ENCODE measurements at regions not wholly inside any gene's neighbourhood (a gene's known extent, or its start where the extent isn't known, plus 50 kb on each side); places are given as distances from the start of the nearest gene placed in this dataset.

- TF ChIP-seq, protein P1, sequence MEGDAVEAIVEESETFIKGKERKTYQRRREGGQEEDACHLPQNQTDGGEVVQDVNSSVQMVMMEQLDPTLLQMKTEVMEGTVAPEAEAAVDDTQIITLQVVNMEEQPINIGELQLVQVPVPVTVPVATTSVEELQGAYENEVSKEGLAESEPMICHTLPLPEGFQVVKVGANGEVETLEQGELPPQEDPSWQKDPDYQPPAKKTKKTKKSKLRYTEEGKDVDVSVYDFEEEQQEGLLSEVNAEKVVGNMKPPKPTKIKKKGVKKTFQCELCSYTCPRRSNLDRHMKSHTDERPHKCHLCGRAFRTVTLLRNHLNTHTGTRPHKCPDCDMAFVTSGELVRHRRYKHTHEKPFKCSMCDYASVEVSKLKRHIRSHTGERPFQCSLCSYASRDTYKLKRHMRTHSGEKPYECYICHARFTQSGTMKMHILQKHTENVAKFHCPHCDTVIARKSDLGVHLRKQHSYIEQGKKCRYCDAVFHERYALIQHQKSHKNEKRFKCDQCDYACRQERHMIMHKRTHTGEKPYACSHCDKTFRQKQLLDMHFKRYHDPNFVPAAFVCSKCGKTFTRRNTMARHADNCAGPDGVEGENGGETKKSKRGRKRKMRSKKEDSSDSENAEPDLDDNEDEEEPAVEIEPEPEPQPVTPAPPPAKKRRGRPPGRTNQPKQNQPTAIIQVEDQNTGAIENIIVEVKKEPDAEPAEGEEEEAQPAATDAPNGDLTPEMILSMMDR (IDR thresholded peaks at IDR 0.05), result no peak
- TF ChIP-seq EZH2 (IDR thresholded peaks at IDR 0.05; ENCODE audit: borderline replicate concordance, insufficient read depth, low read depth, low read length, poor library complexity, severe bottlenecking), result no peak
Observed at GRCh38 chr21:28789523-28789922, 203.2 kb downstream of the LTN1 start.
